Posterior vena cava (tissue), 2 donors: ENCODE measurements at regions not wholly inside any gene's neighbourhood (a gene's known extent, or its start where the extent isn't known, plus 50 kb on each side); places are given as distances from the start of the nearest gene placed in this dataset.
A peak's percentile ranks its signal among the peaks of the same experiment; 100 is the strongest.

Experiments used
- DNase-seq: peaks from one replicate; pipeline ENCODE4 v3.0.0-alpha.2; 2020; ENCODE audit warnings: low spot score
- intact Hi-C, 2 donors: fragments of 100-400 bp; cut with DNase I; formaldehyde crosslinking; loops; one replicate each; pipeline versions ENCODE4 v1.14.1 to v1.14.2; 2022 to 2023
- donor health status: DM: yes; HTN: yes; CAD: no.
- donor health status: DM: yes; HTN: yes; CAD: no.

DNA sequence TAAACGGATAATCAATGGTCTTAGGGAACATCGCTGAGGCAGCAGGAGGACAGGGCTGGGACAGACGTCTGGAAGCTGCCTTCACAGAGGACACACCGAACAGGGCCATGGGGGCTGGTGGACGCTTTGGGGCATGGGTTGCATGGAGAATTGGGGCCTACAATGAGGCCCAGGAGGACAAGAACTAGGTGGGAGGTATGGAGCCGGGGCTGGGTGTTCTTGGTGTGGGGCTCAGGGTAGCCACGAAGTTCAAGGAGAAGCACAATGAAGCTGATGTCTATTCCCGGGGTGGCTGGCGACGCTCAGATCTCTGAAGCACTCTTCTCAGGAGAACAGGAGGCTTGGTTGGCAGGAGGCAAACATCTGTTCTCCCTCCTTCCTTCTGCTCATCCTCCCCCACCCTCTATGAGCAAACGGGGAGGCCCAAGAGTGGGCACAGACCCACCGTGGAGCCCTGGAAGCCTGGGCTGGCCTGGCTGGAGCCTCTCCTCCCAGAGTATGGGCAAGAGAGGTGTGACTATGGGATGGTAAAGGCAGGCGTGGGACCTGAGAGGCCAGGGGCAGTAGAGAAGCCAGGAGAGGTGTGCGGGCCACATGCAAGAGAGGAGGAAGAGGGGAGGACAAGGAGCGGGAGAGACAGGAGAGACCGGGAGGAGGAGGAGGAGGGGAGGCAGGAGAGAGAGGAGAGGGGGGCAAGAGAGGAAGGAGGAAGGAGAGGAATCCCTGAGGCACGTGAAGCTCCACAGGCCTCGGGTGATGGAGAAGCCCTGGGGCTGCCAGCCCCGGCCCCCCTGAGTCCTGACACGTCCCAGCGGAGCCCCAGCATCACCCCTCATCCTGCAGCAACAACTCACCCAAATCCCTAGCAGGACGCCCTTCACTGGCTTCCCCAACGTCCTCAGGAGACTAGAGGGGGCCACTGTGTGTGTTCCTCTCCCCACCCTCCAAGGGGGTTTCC is 159.1 kb downstream of the OLFM1 start:
- intact Hi-C loops: no loop called here
- DNase-seq: peak; percentile 53

DNA sequence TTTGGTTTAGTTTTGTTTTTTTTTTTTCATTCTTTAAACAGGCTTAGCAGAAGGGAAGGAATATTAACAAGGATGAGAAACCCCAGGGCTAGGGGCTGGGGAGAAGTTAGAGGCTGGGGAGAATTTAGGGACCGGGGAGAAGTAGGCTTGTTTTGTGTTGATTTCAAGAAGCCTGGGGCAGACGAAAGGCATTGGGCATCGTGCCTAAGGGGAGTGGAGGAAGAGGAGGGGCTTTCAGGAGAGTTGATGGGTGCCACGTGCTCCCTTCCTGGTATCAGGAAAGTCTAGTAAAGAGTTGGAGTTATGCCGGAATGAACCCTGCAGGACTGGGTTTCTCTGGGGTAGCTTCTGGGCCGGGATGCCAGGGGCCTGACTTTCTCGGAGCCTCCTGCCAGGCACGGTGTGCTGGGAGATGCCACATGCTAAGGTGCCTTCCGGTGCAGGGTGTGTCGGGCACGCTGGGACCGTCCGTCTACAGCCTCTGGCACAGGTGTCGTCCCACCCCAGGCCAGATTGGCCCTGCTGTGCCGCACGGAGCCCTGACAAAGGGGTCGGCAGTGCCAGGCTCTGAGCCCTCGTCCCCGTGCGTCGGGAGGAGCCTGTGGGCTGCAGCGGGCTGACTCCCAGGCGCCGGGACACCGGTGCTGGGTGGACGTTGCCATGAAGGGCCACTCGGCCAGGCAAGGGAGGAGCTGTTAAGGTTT is 159.9 kb downstream of the OLFM1 start:
- intact Hi-C loops: no loop called here
- peak; percentile 66 for DNase-seq

DNA sequence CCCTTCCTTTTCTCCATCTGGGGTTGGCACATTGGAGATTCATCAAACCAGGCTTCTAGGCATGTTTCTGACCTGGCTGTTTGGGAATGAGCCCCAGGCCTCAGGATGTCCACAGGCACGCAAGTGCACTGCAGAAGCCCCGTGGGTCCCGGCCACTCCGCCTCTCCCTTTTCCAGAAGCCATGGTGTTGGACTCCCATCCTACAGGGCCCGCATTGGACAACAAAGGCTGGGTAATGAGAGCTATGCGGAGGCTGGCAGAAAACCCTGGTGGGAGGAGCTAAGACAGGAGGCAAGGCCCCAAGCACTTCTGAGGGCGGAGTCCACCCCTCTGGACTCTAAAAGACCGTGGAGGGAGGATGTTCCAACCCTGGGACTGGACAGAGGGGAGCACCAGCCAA is 160.6 kb downstream of the OLFM1 start:
- peak; percentile 69 for DNase-seq
- intact Hi-C loops: no loop called here

DNA sequence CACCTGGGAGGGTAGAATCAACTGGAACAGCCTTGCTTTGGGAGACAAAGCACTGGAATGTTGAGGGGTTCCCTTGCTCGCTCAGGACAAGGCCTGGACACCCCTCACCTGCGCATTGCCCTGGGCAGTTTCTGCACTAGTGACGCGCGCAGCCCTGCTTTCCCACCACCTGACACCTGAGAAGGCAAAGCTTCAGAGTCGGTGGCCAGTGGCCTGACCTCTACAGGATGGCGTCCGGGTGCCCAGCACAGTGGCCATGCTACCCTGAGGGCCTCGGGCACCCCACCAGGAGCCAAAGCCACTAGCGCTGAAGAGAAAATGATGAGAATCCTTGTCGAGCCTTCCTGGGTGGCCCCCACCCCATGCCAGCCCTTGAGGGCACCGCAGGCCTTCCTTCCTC is 161.3 kb downstream of the OLFM1 start:
- peak; percentile 70 for DNase-seq
- intact Hi-C loops: no loop called here

DNA sequence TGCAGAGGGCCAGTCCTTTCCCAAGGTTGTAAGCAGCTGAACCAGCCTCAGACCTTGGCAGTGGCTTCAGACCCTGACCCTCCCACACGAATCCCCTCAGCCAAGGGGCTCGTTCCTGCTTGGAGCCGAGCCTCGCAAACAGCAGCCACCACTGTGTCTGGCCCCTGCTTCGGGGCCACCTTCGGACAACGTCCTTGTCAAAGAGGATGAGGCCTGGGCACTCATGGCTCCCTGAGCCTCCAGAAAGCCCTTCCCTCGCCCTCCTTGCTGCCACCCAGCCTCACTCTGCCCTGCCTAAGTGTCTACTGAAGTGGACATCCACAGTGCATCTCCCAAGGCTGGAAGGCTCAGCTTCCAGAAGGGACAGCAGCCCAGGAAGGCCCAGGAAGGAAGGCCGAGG is 161.7 kb downstream of the OLFM1 start:
- DNase-seq: peak; percentile 38
- intact Hi-C loops: no loop called here

DNA sequence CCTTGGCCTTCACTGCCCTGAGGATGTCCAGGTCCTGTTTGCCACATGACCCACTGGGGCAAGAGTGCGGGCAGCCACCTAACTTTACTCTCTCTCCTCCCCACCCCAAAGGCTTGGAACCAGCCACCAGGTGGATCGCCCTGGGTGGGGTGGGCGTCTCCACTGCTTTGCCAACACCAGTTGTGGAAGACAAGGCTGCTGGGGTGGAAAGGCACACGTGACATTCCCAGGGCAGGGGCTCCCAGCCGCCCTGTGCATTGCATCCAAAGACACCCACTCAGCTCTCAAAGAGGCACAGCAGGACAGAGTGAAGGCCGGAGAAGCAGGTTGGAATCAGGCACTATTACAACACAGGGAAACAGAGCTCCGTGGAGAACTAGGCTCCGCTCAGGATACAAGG is 162.2 kb downstream of the OLFM1 start:
- peak; percentile 52 for DNase-seq
- intact Hi-C loops: no loop called here

DNA sequence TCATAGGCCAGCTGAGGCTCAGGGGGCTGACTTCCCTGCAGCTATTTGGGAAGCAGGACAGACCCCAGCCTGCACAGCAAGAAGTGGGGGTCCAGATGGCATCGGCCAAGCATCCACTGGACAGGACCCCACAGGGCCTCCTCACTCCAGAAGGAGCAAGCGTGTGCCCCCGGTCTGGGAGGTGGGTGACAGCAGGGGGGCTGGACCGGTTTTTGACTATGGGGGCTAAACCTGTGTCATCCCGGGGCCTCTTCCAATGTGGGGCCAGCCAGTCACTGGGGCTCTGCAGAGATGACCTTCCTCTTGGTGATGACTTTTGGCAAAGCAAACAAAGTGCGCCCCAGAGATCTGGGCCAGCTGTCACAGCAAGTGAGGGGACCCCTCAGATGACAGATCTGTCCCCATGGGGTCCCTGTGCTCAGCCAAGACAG is 163.9 kb downstream of the OLFM1 start:
- DNase-seq: peak; percentile 62
- intact Hi-C loops: no loop called here

DNA sequence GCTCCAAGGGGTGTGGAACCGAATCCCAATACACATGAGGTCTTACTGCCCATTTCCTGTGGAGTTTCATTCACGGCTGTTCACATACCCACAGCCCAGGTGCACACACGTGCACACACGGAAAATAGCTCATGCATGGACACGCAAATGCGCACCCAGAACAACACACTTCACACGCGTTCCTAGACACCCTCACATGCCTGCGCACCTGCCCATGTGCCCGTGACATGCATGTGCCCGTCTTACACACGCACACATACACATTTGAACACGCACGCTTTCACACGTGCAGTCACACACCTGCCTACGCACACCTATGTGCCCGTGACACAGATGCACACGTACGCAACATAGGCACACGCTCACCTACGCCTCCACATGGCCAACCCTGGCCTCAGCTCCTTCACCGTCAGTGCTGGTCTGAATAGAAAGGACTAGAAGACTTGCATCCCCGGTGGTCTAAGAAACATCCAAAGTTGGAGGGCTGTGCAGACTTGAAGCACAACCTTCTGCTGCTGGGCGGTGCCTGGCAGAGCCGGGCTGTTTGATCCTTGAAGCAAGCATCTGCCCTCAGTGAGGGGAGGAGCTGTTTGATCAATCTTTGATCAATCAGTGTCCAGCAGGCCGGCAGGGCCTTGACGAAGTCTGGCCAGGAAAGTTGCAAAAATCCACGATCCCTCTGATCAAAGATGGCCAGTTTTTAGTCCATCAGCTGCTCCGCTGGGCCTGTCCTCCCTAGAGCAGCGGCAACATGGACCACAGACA is 164.7 kb downstream of the OLFM1 start:
- intact Hi-C loops: no loop called here
- peak; percentile 59 for DNase-seq

DNA sequence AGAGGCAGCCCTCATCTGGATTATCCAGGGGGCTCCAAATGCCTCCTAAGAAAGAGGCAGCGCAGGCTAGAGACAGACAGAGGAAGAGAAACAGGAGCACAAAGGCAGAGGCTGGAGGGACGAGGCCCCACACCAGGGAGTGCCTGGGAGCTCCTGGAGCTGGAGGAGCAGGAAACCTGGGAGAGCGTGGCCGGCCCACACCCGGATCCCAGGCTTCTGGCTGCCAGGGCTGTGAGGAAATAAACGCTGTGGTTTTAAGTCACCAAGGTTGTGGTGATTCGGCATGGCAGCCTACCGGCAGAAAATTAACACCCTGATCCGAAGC is 165.5 kb downstream of the OLFM1 start:
- peak; percentile 49 for DNase-seq
- intact Hi-C loops: loop anchor here in 1 of 2 donors (1.0 kb wide), 1 partner anchor 47 kb away; no protein-coding TSS in a partner anchor

DNA sequence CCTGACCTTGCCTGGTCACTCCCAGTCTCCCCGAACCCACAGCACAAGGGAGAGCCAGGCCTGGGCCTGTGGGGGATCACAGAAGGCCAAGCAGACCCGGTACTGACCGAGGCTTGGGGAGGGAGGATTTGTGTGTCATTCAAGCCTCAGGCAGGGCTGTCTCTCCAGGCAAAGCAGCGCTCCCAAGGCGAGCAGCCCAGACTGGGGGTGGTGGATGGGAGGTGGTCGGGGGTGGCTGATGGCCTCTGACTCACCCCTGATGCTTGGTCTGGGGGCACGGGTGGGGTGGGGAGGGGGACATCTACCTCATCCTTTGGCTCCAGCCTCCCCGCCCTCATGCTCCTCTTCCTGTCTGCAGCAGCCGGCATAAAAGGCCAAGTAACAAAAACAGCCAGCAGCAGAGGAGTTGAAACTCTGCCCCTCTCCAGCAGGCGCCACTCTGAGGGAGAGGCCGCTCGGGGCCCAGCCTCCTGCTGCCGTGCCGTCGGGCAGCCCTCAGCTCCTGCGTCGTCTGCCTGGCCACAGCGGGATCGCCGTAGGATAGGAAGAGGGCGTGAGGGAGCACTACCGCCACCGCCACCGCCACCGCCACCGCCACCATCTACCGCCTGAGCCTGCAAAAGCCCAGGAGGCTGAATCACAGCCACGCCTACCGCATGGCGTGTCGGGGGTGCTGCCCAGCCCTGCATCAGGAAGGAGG is 166.0 kb downstream of the OLFM1 start:
- intact Hi-C loops: loop anchor here in 1 of 2 donors (1.0 kb wide), 1 partner anchor 47 kb away; no protein-coding TSS in a partner anchor
- peak; percentile 68 for DNase-seq

DNA sequence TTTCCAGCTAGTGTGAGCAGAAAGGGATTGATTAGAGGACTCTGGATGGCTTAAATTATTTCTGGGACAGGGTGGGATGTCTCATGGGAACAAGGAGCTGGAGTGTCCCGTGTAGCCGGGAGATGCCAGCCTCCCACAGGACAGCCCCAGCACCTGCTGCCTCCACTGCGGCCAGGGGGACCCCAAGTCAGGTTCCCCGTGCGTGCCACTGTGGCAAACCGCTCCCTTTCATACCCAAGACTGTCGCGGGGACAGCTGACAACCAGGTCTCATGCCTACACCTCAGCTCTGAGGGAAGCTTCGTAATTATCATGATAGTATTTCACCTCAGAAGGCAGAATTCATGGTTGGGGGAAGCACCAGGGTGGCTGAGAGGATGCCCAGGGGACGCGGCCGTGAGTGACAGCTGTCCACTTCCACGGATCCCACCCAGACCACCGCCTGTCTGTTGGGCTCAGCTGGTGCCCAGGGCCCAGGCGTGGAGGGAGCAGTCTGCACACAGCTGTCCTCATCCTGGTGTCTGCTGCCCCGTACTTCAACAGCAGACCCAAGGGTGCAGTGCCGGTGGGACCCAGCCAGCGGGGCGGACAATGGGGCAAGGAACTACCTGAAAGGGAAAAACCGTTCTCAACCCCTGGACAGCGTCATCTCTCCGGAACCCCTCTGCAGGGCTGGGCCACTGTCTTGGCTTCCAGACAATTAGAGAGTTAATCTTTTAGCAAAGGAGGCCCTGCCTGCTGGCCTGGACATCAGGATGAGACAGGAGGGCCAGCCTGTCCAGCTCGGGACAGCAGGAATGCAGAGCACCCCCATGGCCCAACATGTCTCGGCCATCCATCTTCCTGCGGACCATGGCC is 166.9 kb downstream of the OLFM1 start:
- DNase-seq: peak; percentile 69
- intact Hi-C loops: no loop called here

DNA sequence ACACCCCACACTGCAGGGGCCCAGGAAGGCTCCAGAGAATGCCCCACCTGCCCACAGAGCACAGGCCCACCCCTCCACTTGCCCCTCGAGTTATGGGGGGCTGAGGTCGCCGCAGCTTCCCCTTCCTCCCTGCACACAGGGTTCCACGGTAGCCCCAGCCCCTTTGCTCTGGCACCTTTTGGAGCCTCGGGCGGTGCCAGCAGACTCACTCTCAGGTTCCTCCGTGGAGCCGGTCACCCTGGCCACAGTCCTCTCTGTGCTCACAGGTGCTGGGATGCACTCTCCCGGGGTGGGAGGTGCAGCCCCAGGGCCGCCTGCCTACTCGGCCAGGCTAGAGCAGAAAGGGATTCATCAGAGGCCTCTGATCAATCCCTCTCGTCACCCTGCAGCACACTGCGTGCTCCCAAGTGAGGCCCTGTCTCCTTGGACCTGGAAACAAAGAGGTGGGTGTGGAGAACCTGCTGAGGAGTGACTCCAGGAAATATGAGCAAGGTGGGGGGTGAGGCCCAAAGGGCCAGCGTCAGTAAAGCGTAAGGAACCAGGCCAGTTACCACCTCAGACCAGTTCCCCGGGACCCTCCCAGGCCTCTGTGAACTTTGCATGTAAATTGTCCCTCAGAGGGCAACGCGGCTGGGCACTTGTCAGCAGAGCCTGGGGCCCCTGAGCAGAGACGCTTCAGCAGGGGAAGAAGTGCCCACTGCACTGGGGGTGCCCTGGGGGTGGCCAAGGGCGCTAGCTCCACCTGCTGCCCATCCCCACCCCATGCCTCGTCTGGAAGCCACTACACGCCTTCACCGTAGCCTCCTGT is 167.8 kb downstream of the OLFM1 start:
- DNase-seq: peak; percentile 67

DNA sequence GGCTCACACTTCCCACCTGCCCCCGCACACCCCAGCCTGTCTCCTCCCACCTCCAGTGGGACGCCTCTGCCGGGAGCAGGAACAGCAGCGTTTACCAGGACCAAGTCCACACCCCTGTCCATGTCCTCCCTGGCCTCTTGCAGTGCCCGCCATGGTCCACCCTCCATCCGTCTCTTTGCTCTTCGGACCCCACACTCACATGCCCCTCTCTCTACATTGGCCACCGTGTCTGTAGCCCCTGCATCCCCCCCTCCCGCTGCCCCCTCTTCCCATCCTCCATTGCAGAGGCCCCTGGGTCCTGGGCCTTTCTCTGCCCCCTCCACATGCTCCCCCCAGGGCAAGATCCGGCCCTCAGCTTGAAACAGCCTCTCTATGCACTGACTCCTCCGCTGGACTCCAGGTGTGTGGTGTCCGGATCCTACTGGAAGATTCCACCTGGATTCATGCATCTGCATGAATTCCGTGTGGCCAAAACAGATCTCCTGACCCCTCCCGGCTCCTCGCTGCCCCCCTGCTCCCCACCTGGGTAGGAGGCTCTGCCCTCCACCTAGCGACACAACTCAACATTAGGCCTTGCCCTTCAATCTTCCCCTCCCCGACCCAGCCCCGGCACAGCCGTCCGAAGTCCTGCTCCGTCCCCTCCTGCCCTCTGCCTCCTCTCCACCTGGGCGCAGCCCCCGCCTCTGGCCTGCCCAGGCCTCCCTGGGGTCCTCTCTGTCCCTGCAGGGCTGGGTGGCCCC is 168.5 kb downstream of the OLFM1 start:
- intact Hi-C loops: no loop called here
- DNase-seq: no peak

More for the DNA sequence above, 167.8 kb downstream of the OLFM1 start:
- intact Hi-C loops: no loop called here

DNA sequence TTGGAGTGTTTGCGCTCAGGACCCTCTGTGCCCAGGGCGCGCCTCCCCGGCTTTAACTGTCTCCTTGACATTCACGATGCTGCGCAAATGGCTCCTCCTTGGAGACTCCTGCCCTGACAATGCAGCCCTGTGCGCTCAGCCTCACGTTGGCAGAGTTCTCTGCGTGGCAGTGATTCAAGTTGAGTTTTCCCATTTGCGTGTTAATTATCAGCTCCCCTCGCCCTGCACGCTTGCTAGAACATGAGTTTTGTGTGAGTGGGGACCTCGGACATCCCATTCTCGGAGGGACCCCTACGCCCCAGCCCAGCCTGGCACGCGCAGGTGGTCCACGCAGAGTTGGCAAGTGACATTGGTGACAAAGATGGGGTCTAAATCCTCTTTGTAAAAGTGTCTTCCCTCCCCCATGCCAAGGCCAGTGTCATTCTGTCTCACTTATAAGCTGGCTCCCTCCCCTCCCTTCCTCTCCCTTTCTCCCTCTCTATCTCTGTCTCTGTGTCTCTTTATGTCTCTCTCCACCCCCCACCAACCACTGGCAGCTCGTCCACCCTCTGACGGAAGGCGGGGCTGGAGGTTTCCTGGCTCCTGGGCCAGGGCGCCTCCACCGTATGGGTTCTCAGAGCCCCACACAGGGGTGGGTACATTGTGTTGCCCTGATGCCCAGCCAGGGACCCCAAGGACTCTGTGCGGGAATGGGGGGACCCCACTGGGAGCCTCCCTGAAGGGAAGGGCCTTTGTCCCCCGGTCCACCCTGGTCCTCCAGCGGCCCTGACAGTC is 169.3 kb downstream of the OLFM1 start:
- DNase-seq: peak; percentile 72
- intact Hi-C loops: no loop called here

DNA sequence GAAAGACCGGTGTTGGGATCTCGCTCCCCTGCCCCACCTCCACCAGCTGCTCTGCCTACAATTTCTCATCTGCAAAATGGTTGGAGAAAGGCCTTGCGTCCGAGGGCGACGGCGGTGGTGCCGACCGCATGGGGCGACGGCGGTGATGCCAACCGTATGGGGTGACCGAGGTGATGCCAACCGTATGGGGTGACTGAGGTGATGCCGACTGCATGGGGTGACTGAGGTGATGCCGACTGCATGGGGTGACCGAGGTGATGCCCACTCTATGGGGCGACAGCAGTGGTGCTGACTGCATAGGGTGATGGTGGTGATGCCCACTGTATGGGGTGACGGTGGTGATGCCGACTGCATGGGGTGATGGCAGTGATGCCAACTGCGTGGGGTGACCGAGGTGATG is 171.0 kb downstream of the OLFM1 start:
- intact Hi-C loops: no loop called here
- DNase-seq: no peak

DNA sequence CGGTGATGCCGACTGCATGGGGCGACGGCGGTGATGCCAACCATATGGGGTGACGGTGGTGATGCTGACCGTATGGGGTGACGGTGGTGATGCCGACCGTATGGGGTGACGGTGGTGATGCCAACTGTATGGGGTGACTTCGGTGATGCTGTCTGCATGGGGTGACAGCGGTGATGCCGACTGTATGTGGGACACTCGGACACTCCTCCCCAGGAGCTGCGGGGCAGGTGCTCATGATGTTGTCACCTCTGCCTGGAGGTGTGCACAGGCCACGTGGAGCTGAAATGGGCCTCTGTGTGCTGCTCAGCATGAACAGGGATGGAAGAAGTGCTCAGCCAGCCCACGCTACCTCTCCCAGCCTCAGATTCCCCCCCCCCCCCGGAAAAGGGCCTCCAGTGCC is 171.8 kb downstream of the OLFM1 start:
- no peak for DNase-seq
- intact Hi-C loops: no loop called here
